ENCODE measurements at regions not wholly inside any gene's neighbourhood (a gene's known extent, or its start where the extent isn't known, plus 50 kb on each side); places are given as distances from the start of the nearest gene placed in this dataset.

DNA sequence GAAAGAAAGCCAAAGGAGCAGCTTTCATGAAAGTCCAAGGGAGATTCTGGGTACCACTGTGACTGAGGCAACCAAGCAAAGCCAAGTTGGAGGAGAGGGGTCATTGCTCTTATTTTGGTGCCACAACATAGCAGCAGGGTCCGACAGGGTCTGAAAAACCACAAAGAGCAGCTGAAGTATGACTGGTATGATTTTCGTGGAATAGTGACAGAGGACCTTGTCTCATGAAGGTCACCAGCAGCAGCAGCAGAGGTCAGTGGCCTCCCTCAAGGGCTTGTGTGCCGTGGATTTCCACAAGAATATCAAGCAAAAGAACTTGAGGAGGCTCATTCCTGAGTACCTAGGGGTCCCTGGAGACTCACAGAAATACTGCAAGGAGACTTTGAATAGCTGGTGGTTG is 160.9 kb upstream of the SYT6 start:
- H3K14ac ChIP-seq (ENCODE audit: insufficient read depth, low read length): no peak overlapping the region
- no peak overlapping the region for H2AFZ ChIP-seq (ENCODE audit: low read length)
- peak overlapping the region in 1 of 3 experiments; percentile 71; a peak in 1 of 7 replicates for H3K27ac Mint-ChIP-seq
- no peaks in the 10 kb centered on the region for H3K36me3 Mint-ChIP-seq (ENCODE audit: insufficient read depth in 1 of 3, low read depth in 3 of 3)
- no peaks in the 10 kb centered on the region for H3K79me2 ChIP-seq (ENCODE audit: insufficient read depth, low read length)
- no peaks in the 10 kb centered on the region for H3K79me1 ChIP-seq (ENCODE audit: insufficient read depth, low read depth, low read length, poor library complexity, severe bottlenecking)
- no peak overlapping the region for H3K27ac ChIP-seq (ENCODE audit: insufficient read length, low read depth, low read length)
- H3K27me3 ChIP-seq (ENCODE audit: insufficient read depth, low read length): no peaks in the 10 kb centered on the region
- H3K9me3 ChIP-seq (ENCODE audit: control insufficient read depth, low read depth, low read length): no peaks in the 10 kb centered on the region
- H2BK12ac ChIP-seq (ENCODE audit: insufficient read length, low read depth, low read length): no peak overlapping the region
- DNase-seq: no peak
- no peak overlapping the region for H4K8ac ChIP-seq (replicated peaks; ENCODE audit: insufficient read length, low read depth, low read length)
- H3K23ac ChIP-seq (ENCODE audit: insufficient read length, low read depth, low read length): no peak overlapping the region
- no peak overlapping the region for H2BK15ac ChIP-seq (ENCODE audit: low read depth, low read length)
- no peaks in the 10 kb centered on the region for H3K23me2 ChIP-seq (ENCODE audit: insufficient read length, low read depth, low read length, poor library complexity, severe bottlenecking)
- TF ChIP-seq, protein P1, sequence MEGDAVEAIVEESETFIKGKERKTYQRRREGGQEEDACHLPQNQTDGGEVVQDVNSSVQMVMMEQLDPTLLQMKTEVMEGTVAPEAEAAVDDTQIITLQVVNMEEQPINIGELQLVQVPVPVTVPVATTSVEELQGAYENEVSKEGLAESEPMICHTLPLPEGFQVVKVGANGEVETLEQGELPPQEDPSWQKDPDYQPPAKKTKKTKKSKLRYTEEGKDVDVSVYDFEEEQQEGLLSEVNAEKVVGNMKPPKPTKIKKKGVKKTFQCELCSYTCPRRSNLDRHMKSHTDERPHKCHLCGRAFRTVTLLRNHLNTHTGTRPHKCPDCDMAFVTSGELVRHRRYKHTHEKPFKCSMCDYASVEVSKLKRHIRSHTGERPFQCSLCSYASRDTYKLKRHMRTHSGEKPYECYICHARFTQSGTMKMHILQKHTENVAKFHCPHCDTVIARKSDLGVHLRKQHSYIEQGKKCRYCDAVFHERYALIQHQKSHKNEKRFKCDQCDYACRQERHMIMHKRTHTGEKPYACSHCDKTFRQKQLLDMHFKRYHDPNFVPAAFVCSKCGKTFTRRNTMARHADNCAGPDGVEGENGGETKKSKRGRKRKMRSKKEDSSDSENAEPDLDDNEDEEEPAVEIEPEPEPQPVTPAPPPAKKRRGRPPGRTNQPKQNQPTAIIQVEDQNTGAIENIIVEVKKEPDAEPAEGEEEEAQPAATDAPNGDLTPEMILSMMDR (conservative IDR thresholded peaks at IDR 0.05): no peak
- H3K4me2 ChIP-seq (ENCODE audit: insufficient read depth, insufficient read length, low read length): no peak overlapping the region
- H3K4me3 Mint-ChIP-seq: no peak overlapping the region
- H3K4me1 Mint-ChIP-seq: no peaks in the 10 kb centered on the region
- no peak overlapping the region for H2BK120ac ChIP-seq (ENCODE audit: low read depth, low read length, poor library complexity, severe bottlenecking)
- no peak overlapping the region for H2BK5ac ChIP-seq (ENCODE audit: insufficient read length, low read length)
- no peaks in the 10 kb centered on the region; a peak in 1 of 5 replicates for H3K9me3 Mint-ChIP-seq
- no peak overlapping the region for H3T11ph ChIP-seq (ENCODE audit: low read length)
- H4K20me1 ChIP-seq (ENCODE audit: control insufficient read depth, insufficient read depth, insufficient read length): no peaks in the 10 kb centered on the region
- H2BK20ac ChIP-seq (ENCODE audit: low read depth, low read length, poor library complexity, severe bottlenecking): no peak overlapping the region
- no peak overlapping the region for H4K5ac ChIP-seq (ENCODE audit: insufficient read length, low read depth, low read length)
- H4K91ac ChIP-seq (ENCODE audit: insufficient read length, low read depth, low read length): no peak overlapping the region
- no peak overlapping the region for H3K4ac ChIP-seq (ENCODE audit: low read depth, low read length)
- peaks cover under 1% of the 10 kb centered on the region; the same call in 1 of the 2 replicates for H3K27me3 Mint-ChIP-seq (ENCODE audit: low read depth)
- no CpG with 5 or more reads among the region's 3 CpGs for WGBS (ENCODE audit: extremely low coverage, insufficient read length, low lambda C conversion rate)
- H3K9ac ChIP-seq (ENCODE audit: extremely low read depth, insufficient read length, low read length): no peak overlapping the region
- H3K56ac ChIP-seq (ENCODE audit: insufficient read length, low read depth, low read length): no peak overlapping the region
- H2AK5ac ChIP-seq (ENCODE audit: insufficient read length, low read length): no peak overlapping the region
- no peaks in the 10 kb centered on the region for H3K4me1 ChIP-seq (ENCODE audit: insufficient read depth, low read length)
- no peak overlapping the region for H3K18ac ChIP-seq (ENCODE audit: insufficient read length, low read depth, low read length)
